ENCODE measurements at regions not wholly inside any gene's neighbourhood (a gene's known extent, or its start where the extent isn't known, plus 50 kb on each side); places are given as distances from the start of the nearest gene placed in this dataset.

GRCh38 chr5:87185838-87186237 is 81.8 kb upstream of the RASA1 start (continued):
- TF ChIP-seq CBFB (CRISPR knock-in tag; IDR thresholded peaks at IDR 0.05; ENCODE audit: low read depth): no peak
- TF ChIP-seq, protein P1, sequence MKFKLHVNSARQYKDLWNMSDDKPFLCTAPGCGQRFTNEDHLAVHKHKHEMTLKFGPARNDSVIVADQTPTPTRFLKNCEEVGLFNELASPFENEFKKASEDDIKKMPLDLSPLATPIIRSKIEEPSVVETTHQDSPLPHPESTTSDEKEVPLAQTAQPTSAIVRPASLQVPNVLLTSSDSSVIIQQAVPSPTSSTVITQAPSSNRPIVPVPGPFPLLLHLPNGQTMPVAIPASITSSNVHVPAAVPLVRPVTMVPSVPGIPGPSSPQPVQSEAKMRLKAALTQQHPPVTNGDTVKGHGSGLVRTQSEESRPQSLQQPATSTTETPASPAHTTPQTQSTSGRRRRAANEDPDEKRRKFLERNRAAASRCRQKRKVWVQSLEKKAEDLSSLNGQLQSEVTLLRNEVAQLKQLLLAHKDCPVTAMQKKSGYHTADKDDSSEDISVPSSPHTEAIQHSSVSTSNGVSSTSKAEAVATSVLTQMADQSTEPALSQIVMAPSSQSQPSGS (CRISPR knock-in tag; IDR thresholded peaks at IDR 0.05; ENCODE audit: borderline replicate concordance, low read depth): no peak

- TF ChIP-seq ZNF281 (CRISPR knock-in tag; IDR thresholded peaks at IDR 0.05) (no peak), SMAD4 (CRISPR knock-in tag; IDR thresholded peaks at IDR 0.05) (no peak), FOXP1 (CRISPR knock-in tag; IDR thresholded peaks at IDR 0.05; ENCODE audit: borderline replicate concordance) (no peak), ZNF396 (CRISPR knock-in tag; IDR thresholded peaks at IDR 0.05; ENCODE audit: borderline replicate concordance) (no peak)
- DNase-seq (ENCODE audit: low spot score) (no peak), ATAC-seq (no peak)
- ChIA-PET CTCF (no interaction called here), POLR2A (no interaction called here)
- no peaks in the 10 kb centered on the region for H3K36me3 Mint-ChIP-seq
- H3K9me3 Mint-ChIP-seq: no peaks in the 10 kb centered on the region
- no peak overlapping the region for H3K4me3 Mint-ChIP-seq
- H3K27me3 Mint-ChIP-seq (ENCODE audit: low read depth): no peaks in the 10 kb centered on the region
- H3K4me1 Mint-ChIP-seq: no peaks in the 10 kb centered on the region
- no peak overlapping the region for H3K27ac Mint-ChIP-seq
Measured at GRCh38 chr5:87188391-87188790, 79.3 kb upstream of the RASA1 start.

- no peak for DNase-seq (ENCODE audit: low spot score)
- H3K9me3 Mint-ChIP-seq: no peaks in the 10 kb centered on the region
- no peak for ATAC-seq
- ChIA-PET CTCF (no interaction called here), POLR2A (no interaction called here)
- H3K4me1 Mint-ChIP-seq: peaks cover 3% of the 10 kb centered on the region
- no peak overlapping the region for H3K27ac Mint-ChIP-seq
- H3K4me3 Mint-ChIP-seq: no peak overlapping the region
- no peaks in the 10 kb centered on the region for H3K36me3 Mint-ChIP-seq
- TF ChIP-seq AR (CRISPR knock-in tag; IDR thresholded peaks at IDR 0.05) (no peak), ELF4 (CRISPR knock-in tag; IDR thresholded peaks at IDR 0.05; ENCODE audit: low read depth) (no peak), STAT6 (CRISPR knock-in tag; conservative IDR thresholded peaks at IDR 0.05; ENCODE audit: low read depth) (no peak), MXD4 (CRISPR knock-in tag; IDR thresholded peaks at IDR 0.05; ENCODE audit: borderline replicate concordance) (no peak), GABPB1 (CRISPR knock-in tag; IDR thresholded peaks at IDR 0.05) (no peak), TEAD1 (CRISPR knock-in tag; IDR thresholded peaks at IDR 0.05) (no peak)
- TF ChIP-seq, protein P2, sequence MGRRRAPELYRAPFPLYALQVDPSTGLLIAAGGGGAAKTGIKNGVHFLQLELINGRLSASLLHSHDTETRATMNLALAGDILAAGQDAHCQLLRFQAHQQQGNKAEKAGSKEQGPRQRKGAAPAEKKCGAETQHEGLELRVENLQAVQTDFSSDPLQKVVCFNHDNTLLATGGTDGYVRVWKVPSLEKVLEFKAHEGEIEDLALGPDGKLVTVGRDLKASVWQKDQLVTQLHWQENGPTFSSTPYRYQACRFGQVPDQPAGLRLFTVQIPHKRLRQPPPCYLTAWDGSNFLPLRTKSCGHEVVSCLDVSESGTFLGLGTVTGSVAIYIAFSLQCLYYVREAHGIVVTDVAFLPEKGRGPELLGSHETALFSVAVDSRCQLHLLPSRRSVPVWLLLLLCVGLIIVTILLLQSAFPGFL (CRISPR knock-in tag; IDR thresholded peaks at IDR 0.05; ENCODE audit: borderline replicate concordance): no peak
- TF ChIP-seq, protein P3, sequence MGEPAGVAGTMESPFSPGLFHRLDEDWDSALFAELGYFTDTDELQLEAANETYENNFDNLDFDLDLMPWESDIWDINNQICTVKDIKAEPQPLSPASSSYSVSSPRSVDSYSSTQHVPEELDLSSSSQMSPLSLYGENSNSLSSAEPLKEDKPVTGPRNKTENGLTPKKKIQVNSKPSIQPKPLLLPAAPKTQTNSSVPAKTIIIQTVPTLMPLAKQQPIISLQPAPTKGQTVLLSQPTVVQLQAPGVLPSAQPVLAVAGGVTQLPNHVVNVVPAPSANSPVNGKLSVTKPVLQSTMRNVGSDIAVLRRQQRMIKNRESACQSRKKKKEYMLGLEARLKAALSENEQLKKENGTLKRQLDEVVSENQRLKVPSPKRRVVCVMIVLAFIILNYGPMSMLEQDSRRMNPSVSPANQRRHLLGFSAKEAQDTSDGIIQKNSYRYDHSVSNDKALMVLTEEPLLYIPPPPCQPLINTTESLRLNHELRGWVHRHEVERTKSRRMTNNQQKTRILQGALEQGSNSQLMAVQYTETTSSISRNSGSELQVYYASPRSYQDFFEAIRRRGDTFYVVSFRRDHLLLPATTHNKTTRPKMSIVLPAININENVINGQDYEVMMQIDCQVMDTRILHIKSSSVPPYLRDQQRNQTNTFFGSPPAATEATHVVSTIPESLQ (CRISPR knock-in tag; IDR thresholded peaks at IDR 0.05): no peak
- TF ChIP-seq, protein P4, sequence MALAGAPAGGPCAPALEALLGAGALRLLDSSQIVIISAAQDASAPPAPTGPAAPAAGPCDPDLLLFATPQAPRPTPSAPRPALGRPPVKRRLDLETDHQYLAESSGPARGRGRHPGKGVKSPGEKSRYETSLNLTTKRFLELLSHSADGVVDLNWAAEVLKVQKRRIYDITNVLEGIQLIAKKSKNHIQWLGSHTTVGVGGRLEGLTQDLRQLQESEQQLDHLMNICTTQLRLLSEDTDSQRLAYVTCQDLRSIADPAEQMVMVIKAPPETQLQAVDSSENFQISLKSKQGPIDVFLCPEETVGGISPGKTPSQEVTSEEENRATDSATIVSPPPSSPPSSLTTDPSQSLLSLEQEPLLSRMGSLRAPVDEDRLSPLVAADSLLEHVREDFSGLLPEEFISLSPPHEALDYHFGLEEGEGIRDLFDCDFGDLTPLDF (CRISPR knock-in tag; IDR thresholded peaks at IDR 0.05): no peak
- H3K27me3 Mint-ChIP-seq (ENCODE audit: low read depth): no peaks in the 10 kb centered on the region
Measured at GRCh38 chr5:87190041-87190440, 77.6 kb upstream of the RASA1 start.
